NCI-H510A treated with DMSO at 0.1 percent for 48 hours (cell line): ENCODE measurements at regions not wholly inside any gene's neighbourhood (a gene's known extent, or its start where the extent isn't known, plus 50 kb on each side); places are given as distances from the start of the nearest gene placed in this dataset.

Experiments used
- DNase-seq: peaks from one replicate; lab custom pipeline; 2025; lab: John Stamatoyannopoulos, UW

GRCh38 chr6:7664003-7664402 lies 61.9 kb upstream of the BMP6 start:
- DNase-seq: no peak

- DNase-seq: no peak
Observed at GRCh38 chr6:7668936-7669335, 57.0 kb upstream of the BMP6 start.

GRCh38 chr6:7669742-7670141 lies 56.2 kb upstream of the BMP6 start:
- DNase-seq: no peak

GRCh38 chr6:7671076-7671475 lies 54.8 kb upstream of the BMP6 start:
- DNase-seq: no peak

- DNase-seq: no peak
Observed at GRCh38 chr6:7671581-7671980, 54.3 kb upstream of the BMP6 start.

- DNase-seq: no peak
Observed at GRCh38 chr6:7672066-7673062, 53.5 kb upstream of the BMP6 start.

- no peak for DNase-seq
Observed at GRCh38 chr6:7673063-7673536, 52.8 kb upstream of the BMP6 start.

GRCh38 chr6:7674291-7674690 lies 51.6 kb upstream of the BMP6 start:
- DNase-seq: peak; percentile 17

GRCh38 chr6:7675353-7675945 lies 50.5 kb upstream of the BMP6 start:
- DNase-seq: no peak
